ENCODE measurements at regions not wholly inside any gene's neighbourhood (a gene's known extent, or its start where the extent isn't known, plus 50 kb on each side); places are given as distances from the start of the nearest gene placed in this dataset.

GRCh38 chr4:96152824-96153223 is 312.9 kb downstream of the PDHA2 start:
- TF ChIP-seq POLR2AphosphoS5 (IDR thresholded peaks at IDR 0.05): no peak
- no peak for TF ChIP-seq POLR2A (IDR thresholded peaks at IDR 0.05)
- no peak for TF ChIP-seq CTCF (IDR thresholded peaks at IDR 0.05)
- TF ChIP-seq EP300 (IDR thresholded peaks at IDR 0.05; ENCODE audit: low read depth): no peak
- H3K27ac ChIP-seq: no peak overlapping the region
- H3K4me1 ChIP-seq: no peaks in the 10 kb centered on the region
- DNase-seq: no peak
- WGBS, 2 donors (ENCODE audit: low coverage in 1 of 2): 88 to 93% methylated on average over 2 of the region's 2 CpGs
- H3K9me3 ChIP-seq: no peaks in the 10 kb centered on the region
- H3K4me3 ChIP-seq: no peak overlapping the region
- H3K27me3 ChIP-seq: no peaks in the 10 kb centered on the region
- in situ Hi-C loops (cut with MboI; ENCODE audit: low pct_ligation_motif_present in 1 of 4, low pct_unique_long_range_greater_than_20kb in 1 of 4, low sequenced_read_pairs in 3 of 4) (no loop called here), intact Hi-C loops (cut with DNase I; ENCODE audit: low total_unique reads) (no loop called here)
- H3K36me3 ChIP-seq: no peaks in the 10 kb centered on the region

DNA sequence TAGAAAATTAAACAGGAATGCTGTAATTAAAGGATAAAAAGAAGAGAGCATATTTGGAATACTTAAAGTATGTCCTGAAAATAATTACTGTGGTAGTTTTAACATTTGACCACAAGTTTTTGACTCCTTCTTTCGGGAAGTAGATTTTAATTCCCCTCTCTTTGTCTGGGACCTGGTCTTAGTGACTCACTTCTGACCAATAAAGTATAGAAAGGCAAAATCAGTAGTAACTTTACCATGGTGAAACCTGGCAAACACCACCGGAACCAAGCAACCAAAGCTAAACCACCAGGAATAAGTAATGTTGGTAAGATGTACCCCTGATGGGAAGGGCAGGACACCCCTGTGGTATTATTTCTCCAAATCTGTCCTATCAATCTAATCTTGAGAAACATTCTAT is 314.8 kb downstream of the PDHA2 start:
- 85 to 100% methylated on average over 2 of the region's 2 CpGs for WGBS, 2 donors (ENCODE audit: low coverage in 1 of 2)
- in situ Hi-C loops (cut with MboI; ENCODE audit: low pct_ligation_motif_present in 1 of 4, low pct_unique_long_range_greater_than_20kb in 1 of 4, low sequenced_read_pairs in 3 of 4): no loop called here
- no peak for DNase-seq
- no peak overlapping the region for H3K4me3 ChIP-seq
- no peaks in the 10 kb centered on the region for H3K27me3 ChIP-seq
- intact Hi-C loops (cut with DNase I; ENCODE audit: low total_unique reads): no loop called here
- no peaks in the 10 kb centered on the region for H3K36me3 ChIP-seq
- H3K27ac ChIP-seq: no peak overlapping the region
- TF ChIP-seq POLR2AphosphoS5 (IDR thresholded peaks at IDR 0.05) (no peak), POLR2A (IDR thresholded peaks at IDR 0.05) (no peak), CTCF (IDR thresholded peaks at IDR 0.05) (no peak), EP300 (IDR thresholded peaks at IDR 0.05; ENCODE audit: low read depth) (no peak)
- no peaks in the 10 kb centered on the region for H3K9me3 ChIP-seq
- no peaks in the 10 kb centered on the region for H3K4me1 ChIP-seq

DNA sequence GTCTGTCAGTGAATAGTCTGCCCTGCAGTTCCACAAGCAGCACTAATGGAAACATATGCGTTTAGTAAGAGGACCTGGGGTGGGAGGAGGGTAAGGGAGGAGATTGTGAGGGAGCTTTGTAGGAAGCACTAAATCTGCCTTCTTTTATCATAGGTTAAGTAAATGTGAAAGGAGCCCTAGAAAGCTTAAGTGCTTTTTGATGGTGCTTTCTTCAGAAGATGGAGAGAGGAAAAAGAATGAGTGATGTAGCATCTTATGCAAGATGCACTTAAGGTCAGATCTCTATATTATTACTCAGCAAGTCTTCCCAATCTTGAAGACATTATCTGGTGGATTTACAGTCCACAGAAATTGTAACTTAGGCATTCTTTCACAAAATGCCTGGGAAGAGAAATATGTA is 322.7 kb downstream of the PDHA2 start:
- Histone ChIP-seq H3K9me3 (no peaks in the 10 kb centered on the region), H3K27ac (no peak overlapping the region), H3K27me3 (no peaks in the 10 kb centered on the region), H3K4me1 (no peaks in the 10 kb centered on the region), H3K4me3 (no peak overlapping the region), H3K36me3 (no peaks in the 10 kb centered on the region)
- in situ Hi-C loops (cut with MboI; ENCODE audit: low pct_ligation_motif_present in 1 of 4, low pct_unique_long_range_greater_than_20kb in 1 of 4, low sequenced_read_pairs in 3 of 4) (no loop called here), intact Hi-C loops (cut with DNase I; ENCODE audit: low total_unique reads) (no loop called here)
- DNase-seq: no peak
- 22 to 63% methylated on average over 1 of the region's 1 CpG for WGBS, 2 donors (ENCODE audit: low coverage in 1 of 2)
- no peak for TF ChIP-seq EP300 (IDR thresholded peaks at IDR 0.05; ENCODE audit: low read depth)
- no peak for TF ChIP-seq POLR2AphosphoS5 (IDR thresholded peaks at IDR 0.05)
- TF ChIP-seq POLR2A (IDR thresholded peaks at IDR 0.05): no peak
- TF ChIP-seq CTCF (IDR thresholded peaks at IDR 0.05): no peak

GRCh38 chr4:96164814-96165351 is 325.0 kb downstream of the PDHA2 start:
- H3K27ac ChIP-seq: no peak overlapping the region
- H3K27me3 ChIP-seq: no peaks in the 10 kb centered on the region
- TF ChIP-seq POLR2AphosphoS5 (IDR thresholded peaks at IDR 0.05) (no peak), POLR2A (IDR thresholded peaks at IDR 0.05) (no peak), CTCF (IDR thresholded peaks at IDR 0.05) (no peak), EP300 (IDR thresholded peaks at IDR 0.05; ENCODE audit: low read depth) (no peak)
- H3K4me3 ChIP-seq: no peak overlapping the region
- no peaks in the 10 kb centered on the region for H3K4me1 ChIP-seq
- in situ Hi-C loops (cut with MboI; ENCODE audit: low pct_ligation_motif_present in 1 of 4, low pct_unique_long_range_greater_than_20kb in 1 of 4, low sequenced_read_pairs in 3 of 4) (no loop called here), intact Hi-C loops (cut with DNase I; ENCODE audit: low total_unique reads) (no loop called here)
- H3K9me3 ChIP-seq: no peaks in the 10 kb centered on the region
- 66 to 92% methylated on average over 3 of the region's 3 CpGs for WGBS, 2 donors (ENCODE audit: low coverage in 1 of 2)
- no peak for DNase-seq
- H3K36me3 ChIP-seq: no peaks in the 10 kb centered on the region

Measured in transverse colon (tissue), 4 donors.